Activated CD4-positive, alpha-beta T cell treated with anti-CD3 and anti-CD28 coated beads for 48 hours (primary cell): ENCODE measurements at regions not wholly inside any gene's neighbourhood (a gene's known extent, or its start where the extent isn't known, plus 50 kb on each side); places are given as distances from the start of the nearest gene placed in this dataset.

ENCODE experiments used
- DNase-seq: peaks from one replicate; pipeline ENCODE4 v3.0.0-alpha.2; 2020

- DNase-seq, result no peak
These were observed 617.3 kb upstream of the ZEB2 start for GRCh38 chr2:145137211-145137610.

- no peak for DNase-seq
These were observed 616.8 kb upstream of the ZEB2 start for GRCh38 chr2:145136702-145137101.

DNA sequence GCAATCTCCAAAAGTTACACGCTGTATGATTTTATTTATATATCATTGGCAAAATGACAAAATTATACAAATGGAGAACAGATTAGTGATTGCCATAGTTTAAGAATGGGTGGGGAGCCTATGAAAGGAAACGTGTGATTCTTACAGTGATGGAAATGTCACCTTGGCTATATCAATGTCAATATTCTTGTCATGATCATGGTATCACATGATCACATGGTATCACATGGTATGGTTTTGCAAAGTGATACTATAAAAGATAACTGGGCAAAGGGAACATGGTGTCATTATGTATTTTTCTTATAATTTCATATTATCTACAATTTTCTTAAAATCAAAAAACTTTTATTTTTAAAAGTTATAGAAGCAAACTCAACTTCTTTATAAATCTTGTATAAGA, 606.2 kb upstream of the ZEB2 start:
- no peak for DNase-seq

GRCh38 chr2:145124085-145124484, 604.2 kb upstream of the ZEB2 start:
- DNase-seq, result no peak

DNA sequence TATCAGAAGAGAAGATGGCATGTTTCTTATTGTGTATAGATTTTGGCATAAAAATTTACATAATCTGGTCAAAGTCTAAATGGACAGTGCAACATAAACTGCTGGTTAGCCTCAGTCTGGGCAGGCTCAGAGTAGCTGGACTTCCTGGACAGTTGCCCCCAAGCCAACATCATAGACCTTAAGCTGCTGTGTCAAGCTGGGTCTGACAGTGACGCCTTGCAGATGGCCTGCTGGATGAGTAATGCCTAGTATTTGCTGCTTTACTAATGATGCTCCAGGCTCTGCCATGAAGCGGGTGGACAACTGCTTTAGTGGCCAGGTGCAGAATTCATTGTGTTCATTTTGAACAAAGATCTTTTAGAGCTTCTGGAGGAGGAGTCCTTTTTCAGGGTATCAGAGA, 603.7 kb upstream of the ZEB2 start:
- DNase-seq, result no peak

DNA sequence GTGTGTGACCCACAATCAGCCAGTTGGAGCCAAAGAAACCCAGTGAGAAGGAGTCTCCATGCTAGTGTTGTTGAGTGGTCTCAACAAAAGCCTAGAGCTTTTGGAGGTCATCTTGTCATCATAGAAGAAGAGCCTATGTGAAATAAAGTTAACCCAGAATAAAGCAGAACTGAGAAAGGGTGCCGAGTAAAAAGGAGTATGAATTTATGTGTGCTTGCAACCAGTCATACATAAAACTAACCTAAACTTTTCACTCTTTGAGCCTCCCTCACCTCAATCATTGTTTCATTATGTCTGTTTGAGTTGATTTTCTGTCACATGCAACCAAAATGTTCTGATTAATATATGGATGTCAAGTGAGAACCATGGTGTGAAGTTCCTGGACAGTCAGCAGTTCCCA, 599.3 kb upstream of the ZEB2 start:
- no peak for DNase-seq

- no peak for DNase-seq
These were observed 597.2 kb upstream of the ZEB2 start for GRCh38 chr2:145116834-145117725.

- DNase-seq, result no peak
These were observed 596.1 kb upstream of the ZEB2 start for GRCh38 chr2:145116056-145116455.

GRCh38 chr2:145114726-145115125, 594.8 kb upstream of the ZEB2 start:
- no peak for DNase-seq

DNA sequence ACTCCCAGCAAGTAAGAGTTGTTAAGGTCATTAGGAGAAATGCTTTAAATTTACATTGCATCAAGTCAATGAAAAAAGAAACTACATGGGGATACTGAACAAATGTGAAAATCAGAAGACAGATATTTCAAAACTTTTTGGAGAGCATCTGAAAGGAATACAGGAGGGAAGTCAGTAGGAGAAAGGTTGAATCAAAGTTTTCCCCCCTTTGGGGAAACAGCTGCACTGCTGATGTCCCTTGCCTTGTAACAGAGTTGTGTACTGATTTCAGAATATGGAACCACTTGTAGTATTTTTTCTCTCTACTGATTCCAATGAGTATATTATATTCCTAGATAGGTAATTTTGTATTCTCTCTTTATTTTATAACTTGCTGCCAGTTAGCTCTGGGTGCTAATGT, 592.5 kb upstream of the ZEB2 start:
- DNase-seq, result no peak

- DNase-seq, result no peak
These were observed 590.9 kb upstream of the ZEB2 start for GRCh38 chr2:145110668-145111356.

- no peak for DNase-seq
These were observed 589.2 kb upstream of the ZEB2 start for GRCh38 chr2:145108959-145109710.

DNA sequence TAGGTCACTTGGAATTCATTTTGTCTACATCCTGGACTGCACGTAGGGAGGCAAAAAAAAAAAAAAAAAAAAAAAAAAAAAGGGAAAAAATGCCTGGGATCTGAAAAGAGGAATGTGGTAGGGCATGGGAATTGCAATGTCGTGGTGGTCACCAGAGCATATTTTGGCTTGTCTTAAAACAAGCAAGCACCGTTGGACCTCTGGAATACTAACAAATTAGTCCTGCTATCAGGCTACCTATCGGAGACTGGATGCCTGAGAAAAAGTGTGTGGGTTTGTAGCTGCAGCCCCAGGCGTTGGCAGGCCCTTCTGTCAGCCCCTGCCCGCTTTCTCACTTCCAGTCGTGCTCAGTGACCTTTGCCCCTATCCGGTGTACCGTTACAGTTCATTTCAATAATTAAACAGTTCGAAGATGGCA, 588.5 kb upstream of the ZEB2 start:
- DNase-seq, result no peak

DNA sequence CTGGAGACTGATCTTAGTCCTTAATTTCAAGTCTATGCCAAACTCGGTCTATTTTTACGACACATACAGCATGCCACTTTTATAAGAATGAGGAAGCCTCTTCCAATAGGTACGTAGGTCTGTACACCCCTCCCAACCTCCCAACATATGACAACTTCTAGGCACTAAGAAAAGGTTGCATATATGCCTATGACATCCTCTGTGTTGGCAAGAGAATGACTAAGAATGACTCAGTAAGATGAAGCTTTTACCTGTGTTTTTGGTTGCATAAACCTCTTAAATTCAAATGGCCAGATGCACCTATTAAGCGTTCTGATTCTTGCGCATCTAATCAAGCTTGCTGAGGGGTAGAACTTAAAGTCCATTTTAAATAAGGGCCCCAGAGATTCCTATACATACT, 586.4 kb upstream of the ZEB2 start:
- no peak for DNase-seq

- no peak for DNase-seq
These were observed 582.8 kb upstream of the ZEB2 start for GRCh38 chr2:145102706-145103105.

DNA sequence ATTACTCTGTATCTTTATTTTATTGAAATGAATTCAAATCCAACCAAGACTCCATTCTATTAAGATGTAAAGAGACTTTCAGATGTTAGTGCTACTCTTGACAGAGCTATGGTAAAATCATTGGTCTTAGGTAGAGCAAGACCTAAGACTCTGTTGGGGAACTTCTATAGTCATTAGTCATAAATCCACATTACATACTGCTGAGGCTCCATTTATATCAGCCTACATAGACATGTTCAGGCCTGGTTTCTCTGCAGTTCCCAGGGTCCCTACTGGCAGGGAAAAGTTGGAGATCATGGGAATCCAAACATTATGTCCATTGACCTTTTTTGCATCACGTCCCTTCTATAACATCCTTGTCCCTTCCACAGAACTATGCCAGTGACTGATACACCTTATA, 580.4 kb upstream of the ZEB2 start:
- no peak for DNase-seq

- DNase-seq, result no peak
These were observed 576.7 kb upstream of the ZEB2 start for GRCh38 chr2:145096582-145096981.

DNA sequence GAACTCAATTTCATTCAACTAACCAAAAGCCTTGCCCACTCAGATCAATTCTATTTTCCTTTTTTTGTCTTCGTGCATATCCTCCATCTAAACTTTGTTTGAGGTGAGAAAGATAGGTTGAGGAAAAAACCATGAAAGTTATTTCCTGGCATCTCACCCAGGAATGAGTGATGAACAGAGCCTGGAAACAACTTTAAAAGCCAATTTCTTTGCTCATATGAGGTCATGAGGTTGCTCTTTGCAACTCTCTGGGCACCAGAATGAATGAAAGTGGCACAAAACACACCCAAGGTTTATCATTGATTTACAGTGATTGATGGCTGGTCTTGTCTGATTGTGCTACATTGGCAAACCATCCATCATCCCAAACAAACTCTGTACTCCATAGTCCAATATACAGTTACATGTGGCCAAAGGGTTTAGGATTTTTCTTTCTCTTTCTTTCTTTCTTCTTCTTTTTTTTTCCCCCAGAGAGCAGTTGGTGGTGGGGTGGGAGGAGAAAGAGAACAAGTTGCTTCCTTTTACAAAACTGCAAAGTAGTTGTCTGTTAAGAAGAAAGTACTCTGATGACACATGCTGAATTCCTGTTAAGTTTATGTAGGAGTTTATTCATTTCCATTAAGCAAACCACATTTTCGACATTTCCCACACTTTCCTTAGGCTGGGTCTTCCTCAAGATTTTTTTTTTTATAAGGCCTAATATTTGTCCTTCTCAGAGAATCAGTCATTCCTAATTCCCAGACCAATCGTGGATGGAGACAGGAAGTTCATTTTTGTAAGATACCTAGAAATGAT, 575.9 kb upstream of the ZEB2 start:
- DNase-seq, result no peak

DNA sequence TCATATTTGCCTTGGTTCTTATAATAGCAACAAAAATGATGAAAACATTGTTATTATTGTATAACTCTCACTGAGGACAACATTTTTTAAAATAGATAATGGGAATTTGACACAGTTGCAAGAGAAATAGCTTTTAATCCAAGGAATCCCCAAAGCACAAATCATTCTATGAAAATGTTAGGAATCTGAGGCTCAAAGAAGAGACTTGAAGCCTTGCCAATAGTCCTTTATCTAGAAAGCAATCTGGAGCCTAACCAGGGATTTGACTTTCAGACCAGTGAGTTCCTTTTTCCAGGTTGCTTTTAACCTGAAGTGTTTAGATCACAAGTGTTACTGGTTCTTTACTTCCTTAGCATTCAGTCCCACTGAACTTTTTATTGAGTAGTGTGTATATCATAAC, 574.5 kb upstream of the ZEB2 start:
- DNase-seq, result no peak

DNA sequence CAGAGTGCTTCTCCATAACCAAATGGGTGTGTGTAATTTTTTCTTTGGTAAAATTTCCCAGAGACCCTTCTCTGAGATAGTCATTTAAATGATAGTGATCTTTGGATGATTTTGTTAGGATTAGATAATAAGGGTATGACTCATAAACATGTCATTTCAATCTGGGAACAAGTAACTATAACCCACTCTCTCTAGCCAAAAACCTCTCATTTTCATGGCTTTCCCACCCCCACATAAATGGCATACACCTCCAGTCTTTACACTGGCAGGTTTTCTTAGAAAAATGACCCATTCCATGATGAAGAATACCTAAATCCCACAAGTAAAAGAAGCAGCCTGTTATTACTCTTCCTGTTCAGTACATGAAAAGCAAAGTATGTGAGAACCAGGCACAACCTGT, 572.0 kb upstream of the ZEB2 start:
- no peak for DNase-seq

GRCh38 chr2:145090841-145091761, 571.2 kb upstream of the ZEB2 start:
- no peak for DNase-seq

DNA sequence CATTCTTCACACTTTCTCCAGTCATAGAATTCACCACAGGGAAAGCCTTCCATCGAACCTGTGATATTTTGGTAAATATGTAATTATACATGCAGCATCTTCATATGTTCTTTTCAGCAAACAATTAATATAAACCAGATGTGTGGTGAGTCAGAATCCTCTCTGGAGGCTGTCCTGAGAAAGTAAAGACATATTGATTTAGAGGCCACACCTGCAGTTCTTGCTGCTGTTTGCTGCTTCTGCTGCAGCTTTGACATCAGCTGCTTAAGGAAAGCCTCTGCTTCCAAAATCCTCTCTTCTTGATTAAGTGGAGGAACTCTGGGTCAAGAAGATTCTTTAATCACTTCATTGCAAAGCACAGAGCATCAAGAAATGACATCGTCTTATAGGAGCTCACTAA, 568.8 kb upstream of the ZEB2 start:
- no peak for DNase-seq
